ENCODE measurements at regions not wholly inside any gene's neighbourhood (a gene's known extent, or its start where the extent isn't known, plus 50 kb on each side); places are given as distances from the start of the nearest gene placed in this dataset.

DNA sequence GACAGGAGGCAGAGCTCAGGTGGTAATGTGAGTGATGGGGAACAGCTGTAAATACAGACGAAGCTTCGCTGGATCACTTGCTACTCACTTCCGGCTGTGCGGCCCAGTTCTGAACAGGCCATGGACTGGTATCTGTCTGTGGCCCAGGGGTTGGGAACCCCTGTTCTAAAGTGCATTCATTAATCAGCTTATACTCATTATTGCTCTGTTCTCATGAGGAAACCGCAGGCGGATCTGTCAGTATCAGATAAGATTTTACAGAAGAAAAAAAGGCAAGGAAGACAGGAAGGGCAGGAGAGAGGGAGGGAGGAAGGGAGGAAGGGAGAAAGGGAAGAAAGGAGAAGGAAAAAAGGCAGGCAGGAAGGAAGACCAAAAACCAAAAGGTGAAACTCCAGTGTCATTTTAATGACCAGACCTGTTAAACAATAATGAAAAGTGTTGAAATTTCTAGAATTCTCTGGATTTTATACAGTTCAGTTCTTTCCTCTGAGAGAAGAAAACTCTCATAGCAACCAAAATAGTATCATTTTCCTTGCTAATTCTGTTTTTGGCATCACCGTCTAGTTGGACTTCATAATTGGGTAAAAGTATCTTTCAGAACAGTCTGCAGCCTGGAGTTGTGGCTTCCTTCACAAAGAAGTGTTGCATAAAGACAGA lies 128.0 kb upstream of the PROK2 start:
- Histone ChIP-seq H3K36me3 (ENCODE audit: insufficient read depth) (no peaks in the 10 kb centered on the region), H3K4me2 (no peak overlapping the region), H4K20me1 (ENCODE audit: insufficient read depth) (no peaks in the 10 kb centered on the region), H3K4me3 (IDR thresholded peaks at IDR 0.05; ENCODE audit: insufficient read depth, low read depth, low read length) (no peak overlapping the region), H3K79me2 (ENCODE audit: insufficient read depth, low read depth) (no peaks in the 10 kb centered on the region), H2AFZ (ENCODE audit: low read depth) (no peak overlapping the region), H3K9ac (no peak overlapping the region), H3K27me3 (ENCODE audit: insufficient read depth, low read depth) (no peaks in the 10 kb centered on the region), H3K27ac (no peak overlapping the region), H3K4me1 (ENCODE audit: low read depth, poor library complexity, severe bottlenecking) (no peaks in the 10 kb centered on the region)
- TF ChIP-seq, protein P1, sequence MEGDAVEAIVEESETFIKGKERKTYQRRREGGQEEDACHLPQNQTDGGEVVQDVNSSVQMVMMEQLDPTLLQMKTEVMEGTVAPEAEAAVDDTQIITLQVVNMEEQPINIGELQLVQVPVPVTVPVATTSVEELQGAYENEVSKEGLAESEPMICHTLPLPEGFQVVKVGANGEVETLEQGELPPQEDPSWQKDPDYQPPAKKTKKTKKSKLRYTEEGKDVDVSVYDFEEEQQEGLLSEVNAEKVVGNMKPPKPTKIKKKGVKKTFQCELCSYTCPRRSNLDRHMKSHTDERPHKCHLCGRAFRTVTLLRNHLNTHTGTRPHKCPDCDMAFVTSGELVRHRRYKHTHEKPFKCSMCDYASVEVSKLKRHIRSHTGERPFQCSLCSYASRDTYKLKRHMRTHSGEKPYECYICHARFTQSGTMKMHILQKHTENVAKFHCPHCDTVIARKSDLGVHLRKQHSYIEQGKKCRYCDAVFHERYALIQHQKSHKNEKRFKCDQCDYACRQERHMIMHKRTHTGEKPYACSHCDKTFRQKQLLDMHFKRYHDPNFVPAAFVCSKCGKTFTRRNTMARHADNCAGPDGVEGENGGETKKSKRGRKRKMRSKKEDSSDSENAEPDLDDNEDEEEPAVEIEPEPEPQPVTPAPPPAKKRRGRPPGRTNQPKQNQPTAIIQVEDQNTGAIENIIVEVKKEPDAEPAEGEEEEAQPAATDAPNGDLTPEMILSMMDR (conservative IDR thresholded peaks at IDR 0.05; ENCODE audit: low read depth, low read length): no peak

DNA sequence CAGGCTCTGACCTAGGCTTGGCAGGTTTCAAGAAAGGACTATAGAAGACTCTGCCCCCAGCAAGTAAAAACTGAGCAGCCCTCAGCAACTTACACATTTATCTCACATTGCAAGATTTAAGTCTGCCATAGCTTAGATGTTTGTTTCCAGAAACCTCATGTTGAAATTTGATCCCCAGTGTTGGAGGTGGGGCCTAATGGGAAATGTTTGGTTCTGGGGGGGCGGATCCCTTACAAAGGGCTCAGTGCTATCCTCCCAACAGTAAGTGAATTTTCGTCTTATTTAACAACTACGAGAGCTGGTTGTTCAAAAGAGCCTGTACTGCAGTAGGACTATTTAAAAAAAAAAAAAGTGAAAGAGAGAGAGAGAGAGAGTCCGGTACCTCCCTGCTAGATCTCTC lies 125.2 kb upstream of the PROK2 start:
- no peaks in the 10 kb centered on the region for H3K36me3 ChIP-seq (ENCODE audit: insufficient read depth)
- no peak overlapping the region for H3K4me2 ChIP-seq
- no peaks in the 10 kb centered on the region for H4K20me1 ChIP-seq (ENCODE audit: insufficient read depth)
- H3K79me2 ChIP-seq (ENCODE audit: insufficient read depth, low read depth): no peaks in the 10 kb centered on the region
- no peak overlapping the region for H2AFZ ChIP-seq (ENCODE audit: low read depth)
- TF ChIP-seq, protein P1 (conservative IDR thresholded peaks at IDR 0.05; ENCODE audit: low read depth, low read length): no peak
- H3K27ac ChIP-seq: no peak overlapping the region
- no peak overlapping the region for H3K9ac ChIP-seq
- H3K4me3 ChIP-seq (IDR thresholded peaks at IDR 0.05; ENCODE audit: insufficient read depth, low read depth, low read length): no peak overlapping the region
- no peaks in the 10 kb centered on the region for H3K4me1 ChIP-seq (ENCODE audit: low read depth, poor library complexity, severe bottlenecking)
- H3K27me3 ChIP-seq (ENCODE audit: insufficient read depth, low read depth): no peaks in the 10 kb centered on the region

DNA sequence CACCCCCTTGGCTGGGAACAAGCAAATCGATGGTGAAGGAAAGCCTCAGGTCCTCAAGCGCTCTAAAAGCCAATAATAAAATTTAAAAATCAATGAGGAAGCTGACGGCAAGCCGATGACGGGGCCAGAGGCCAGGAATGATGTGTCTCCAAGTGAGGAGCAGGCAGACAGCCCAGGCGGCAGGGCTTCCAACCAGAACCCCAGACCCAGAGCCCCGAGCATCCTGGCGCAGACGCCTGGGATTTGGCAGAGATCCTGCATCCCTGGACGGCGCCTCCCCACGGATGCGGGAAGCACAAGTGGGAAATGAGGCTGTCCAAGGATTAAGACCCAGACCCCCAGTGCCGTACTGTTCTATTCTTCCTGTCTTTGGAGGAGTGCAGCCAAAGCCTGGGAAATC lies 123.0 kb upstream of the PROK2 start:
- Histone ChIP-seq H3K27ac (no peak overlapping the region), H3K27me3 (ENCODE audit: insufficient read depth, low read depth) (no peaks in the 10 kb centered on the region), H4K20me1 (ENCODE audit: insufficient read depth) (no peaks in the 10 kb centered on the region), H3K4me3 (IDR thresholded peaks at IDR 0.05; ENCODE audit: insufficient read depth, low read depth, low read length) (no peak overlapping the region), H3K36me3 (ENCODE audit: insufficient read depth) (no peaks in the 10 kb centered on the region), H3K9ac (no peak overlapping the region), H3K4me2 (no peak overlapping the region), H3K79me2 (ENCODE audit: insufficient read depth, low read depth) (no peaks in the 10 kb centered on the region), H3K4me1 (ENCODE audit: low read depth, poor library complexity, severe bottlenecking) (no peaks in the 10 kb centered on the region), H2AFZ (ENCODE audit: low read depth) (no peak overlapping the region)
- TF ChIP-seq, protein P1 (conservative IDR thresholded peaks at IDR 0.05; ENCODE audit: low read depth, low read length): no peak

DNA sequence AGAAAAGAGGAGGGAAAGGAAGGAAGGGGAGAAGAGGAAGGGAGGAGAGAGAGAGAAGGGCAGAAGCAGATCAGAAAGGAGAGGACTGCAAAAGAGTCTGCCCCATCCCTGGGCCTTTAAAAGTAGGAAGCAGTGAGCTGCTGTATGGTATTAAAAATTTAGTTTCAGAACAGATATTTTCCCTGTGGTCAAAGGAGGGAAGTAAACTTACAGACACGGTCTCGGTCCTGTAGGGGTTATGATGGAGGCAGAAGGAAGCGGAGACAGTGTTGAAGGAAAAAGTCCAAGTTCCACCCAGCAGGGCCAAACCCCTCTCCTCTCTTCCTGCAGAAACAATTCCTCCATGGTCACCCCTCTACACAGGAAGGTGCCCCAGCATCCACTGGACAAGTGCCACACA lies 122.0 kb upstream of the PROK2 start:
- Histone ChIP-seq H3K27ac (no peak overlapping the region), H3K4me1 (ENCODE audit: low read depth, poor library complexity, severe bottlenecking) (no peaks in the 10 kb centered on the region), H3K27me3 (ENCODE audit: insufficient read depth, low read depth) (no peaks in the 10 kb centered on the region), H3K9ac (no peak overlapping the region), H3K79me2 (ENCODE audit: insufficient read depth, low read depth) (no peaks in the 10 kb centered on the region), H3K36me3 (ENCODE audit: insufficient read depth) (no peaks in the 10 kb centered on the region), H2AFZ (ENCODE audit: low read depth) (no peak overlapping the region), H3K4me2 (no peak overlapping the region), H4K20me1 (ENCODE audit: insufficient read depth) (no peaks in the 10 kb centered on the region), H3K4me3 (IDR thresholded peaks at IDR 0.05; ENCODE audit: insufficient read depth, low read depth, low read length) (no peak overlapping the region)
- TF ChIP-seq, protein P1 (conservative IDR thresholded peaks at IDR 0.05; ENCODE audit: low read depth, low read length): no peak
